GM23338 (cell line): ENCODE measurements at regions not wholly inside any gene's neighbourhood (a gene's known extent, or its start where the extent isn't known, plus 50 kb on each side); places are given as distances from the start of the nearest gene placed in this dataset.
A peak's percentile ranks its signal among the peaks of the same experiment; 100 is the strongest.

ENCODE experiments used
- ATAC-seq: fragments of 200-7000 bp; cut with Tn5 transposase; 3 replicates; pipeline ENCODE4 v1.9.1; 2020
- DNase-seq: peaks from one replicate; pipeline ENCODE4 v3.0.0-alpha.2; 2015; ENCODE audit warnings: low spot score
- H2AFZ ChIP-seq: fragments of 200-600 bp; sonication (generic); 2 replicates; pipeline ENCODE4 v1.8.0; 2016; ENCODE audit warnings: antibody characterized with exemption, mild to moderate bottlenecking, moderate library complexity
- H3F3A ChIP-seq: fragments of 200-600 bp; sonication (generic); replicated peaks from 2 replicates; pipeline ENCODE4 v1.8.0; 2017; ENCODE audit warnings: antibody characterized with exemption, mixed run types, low read depth
- H3K27ac ChIP-seq: fragments of 200-600 bp; sonication (generic); 2 replicates; pipeline ENCODE4 v1.6.1; 2016; ENCODE audit warnings: low read depth
- H3K27me3 ChIP-seq: fragments of 200-600 bp; sonication (generic); 2 replicates; pipeline ENCODE4 v1.8.0; 2016; ENCODE audit warnings: mild to moderate bottlenecking, mixed run types, moderate library complexity; ENCODE audit not compliant: insufficient read depth
- H3K36me3 ChIP-seq: fragments of 200-600 bp; sonication (generic); 2 replicates; pipeline ENCODE4 v1.8.0; 2016; ENCODE audit warnings: mild to moderate bottlenecking; ENCODE audit not compliant: insufficient read depth
- H3K4me1 ChIP-seq: fragments of 200-600 bp; sonication (generic); 2 replicates; pipeline ENCODE4 v1.8.0; 2016; ENCODE audit warnings: mild to moderate bottlenecking, moderate library complexity; ENCODE audit not compliant: insufficient read depth
- H3K4me2 ChIP-seq: fragments of 200-600 bp; sonication (generic); 2 replicates; pipeline ENCODE4 v1.7.1; 2017; ENCODE audit warnings: mixed run types
- H3K4me3 ChIP-seq: fragments of 200-600 bp; sonication (generic); 2 replicates; pipeline ENCODE4 v1.6.1; 2016; ENCODE audit warnings: mixed run types
- H3K79me2 ChIP-seq: fragments of 200-600 bp; sonication (generic); replicated peaks from 2 replicates; pipeline ENCODE4 v1.8.0; 2017; ENCODE audit warnings: mild to moderate bottlenecking; ENCODE audit not compliant: insufficient read depth
- H3K9me2 ChIP-seq: fragments of 200-600 bp; sonication (generic); 2 replicates; pipeline ENCODE4 v1.8.0; 2017; ENCODE audit not compliant: insufficient read depth
- H4K20me1 ChIP-seq: fragments of 200-600 bp; sonication (generic); replicated peaks from 2 replicates; pipeline ENCODE4 v1.8.0; 2017; ENCODE audit warnings: mild to moderate bottlenecking; ENCODE audit not compliant: insufficient read depth
- H3K27ac Mint-ChIP-seq: 2 replicates; pipeline ENCODE4 v1.8.0; 2020; ENCODE audit warnings: inconsistent platforms, mild to moderate bottlenecking, moderate library complexity, mixed read lengths
- H3K27me3 Mint-ChIP-seq: 3 replicates; pipeline ENCODE4 v1.8.0; 2022; ENCODE audit warnings: low read depth, mild to moderate bottlenecking, moderate library complexity, mixed read lengths, inconsistent platforms; ENCODE audit not compliant: insufficient read depth, poor library complexity
- H3K36me3 Mint-ChIP-seq: 3 replicates; pipeline ENCODE4 v1.8.0; 2021; ENCODE audit warnings: low read depth, mild to moderate bottlenecking, inconsistent platforms, moderate library complexity, mixed read lengths
- H3K4me1 Mint-ChIP-seq: 3 replicates; pipeline ENCODE4 v1.8.0; 2020; ENCODE audit warnings: mild to moderate bottlenecking, inconsistent platforms, mixed read lengths
- H3K4me3 Mint-ChIP-seq: 3 replicates; pipeline ENCODE4 v1.8.0; 2021; ENCODE audit warnings: moderate library complexity, mild to moderate bottlenecking, inconsistent platforms, mixed read lengths
- H3K9me3 Mint-ChIP-seq: 3 replicates; pipeline ENCODE4 v1.8.0; 2020; ENCODE audit warnings: moderate library complexity, mild to moderate bottlenecking, inconsistent platforms, mixed read lengths
- CREB1 ChIP-seq: fragments of 250-450 bp; sonication (Bioruptor Pico); IDR thresholded peaks from 2 replicates; pipeline ENCODE4 v1.5.0; 2020; ENCODE audit warnings: low read depth, mild to moderate bottlenecking, moderate library complexity
- EZH2phosphoT487 ChIP-seq: fragments of 200-600 bp; sonication (generic); IDR thresholded peaks from one replicate; pipeline ENCODE4 v1.8.1; 2018; ENCODE audit warnings: antibody characterized with exemption; ENCODE audit not compliant: unreplicated experiment
- JUNB ChIP-seq: IDR thresholded peaks from one replicate; pipeline ENCODE4 v1.6.1; 2016; ENCODE audit warnings: antibody characterized with exemption; ENCODE audit not compliant: unreplicated experiment
- POLR2AphosphoS5 ChIP-seq: IDR thresholded peaks from 2 replicates; pipeline ENCODE4 v1.6.1; 2016; ENCODE audit warnings: antibody characterized with exemption, low read depth
- STAT1 ChIP-seq: IDR thresholded peaks from one replicate; pipeline ENCODE4 v1.6.1; 2016; ENCODE audit warnings: antibody characterized with exemption; ENCODE audit not compliant: unreplicated experiment
- ZNF331 ChIP-seq: fragments of 250-450 bp; sonication (Bioruptor Pico); IDR thresholded peaks from 2 replicates; pipeline ENCODE4 v1.5.0; 2020; ENCODE audit warnings: low read depth, mild to moderate bottlenecking, moderate library complexity
- TF ChIP-seq, protein P1 (sequence below), 2 experiments: fragments of 200-600 bp in 1 of 2; sonication (generic) in 1 of 2; conservative IDR thresholded peaks; 2 replicates each; pipeline versions ENCODE4 v1.5.1 to v1.6.1; 2016 to 2017; ENCODE audit warnings: antibody characterized with exemption in 2 of 2, low read depth in 2 of 2, mild to moderate bottlenecking in 2 of 2, moderate library complexity in 1 of 2
- TF ChIP-seq, protein P2 (sequence below): IDR thresholded peaks from 2 replicates; pipeline ENCODE4 v1.6.1; 2016; ENCODE audit warnings: antibody characterized with exemption
- TF ChIP-seq, protein P3 (sequence below): IDR thresholded peaks from one replicate; pipeline ENCODE4 v1.6.1; 2018; ENCODE audit warnings: antibody characterized with exemption; ENCODE audit not compliant: unreplicated experiment

DNA sequence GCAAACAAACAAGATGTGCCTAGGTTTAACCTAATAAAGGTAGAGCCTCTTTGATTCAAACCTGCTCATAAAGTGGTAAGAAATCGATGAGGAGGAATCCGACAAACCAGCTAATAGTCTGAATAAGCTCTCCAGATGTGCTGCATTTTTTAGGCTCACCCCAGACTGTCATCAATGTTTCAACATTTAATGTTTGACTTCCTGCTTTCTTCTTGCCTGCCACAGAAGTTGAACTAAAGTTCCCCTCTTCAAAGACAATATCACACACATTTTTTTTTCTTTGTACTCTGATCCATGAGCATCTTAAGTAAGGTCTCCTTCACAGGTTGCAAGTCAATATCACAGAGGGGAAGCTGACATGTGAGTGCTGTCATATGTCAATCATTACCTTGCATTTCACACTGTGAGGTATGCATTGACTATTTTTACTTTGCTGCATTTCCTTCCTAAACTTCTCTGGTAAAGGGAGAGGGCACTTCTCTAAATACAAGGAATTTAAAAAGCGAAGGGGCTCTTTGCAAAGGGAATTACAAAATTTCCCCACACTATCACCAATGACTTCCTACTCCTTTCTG lies 172.3 kb upstream of the MCTP2 start:
- no peak for DNase-seq
- Histone ChIP-seq H3K79me2 (no peaks in the 10 kb centered on the region), H2AFZ (0 out of 2 replicates have a peak overlapping the region, but pooled peaks have one; percentile 43), H3K9me2 (peaks cover under 1% of the 10 kb centered on the region; the same call in 1 of the 2 replicates), H3K36me3 (no peaks in the 10 kb centered on the region), H4K20me1 (no peaks in the 10 kb centered on the region), H3K4me1 (no peaks in the 10 kb centered on the region), H3K27me3 (no peaks in the 10 kb centered on the region), H3F3A (no peaks in the 10 kb centered on the region), H3K4me3 (no peak overlapping the region), H3K4me2 (no peak overlapping the region), H3K27ac (no peak overlapping the region)
- Mint-ChIP-seq H3K9me3 (no peaks in the 10 kb centered on the region), H3K4me1 (peaks cover 2% of the 10 kb centered on the region; the same call in 1 of the 3 replicates), H3K27ac (no peak overlapping the region), H3K36me3 (no peaks in the 10 kb centered on the region), H3K4me3 (no peak overlapping the region), H3K27me3 (no peaks in the 10 kb centered on the region)
- ATAC-seq = no peak
- TF ChIP-seq, protein P1, sequence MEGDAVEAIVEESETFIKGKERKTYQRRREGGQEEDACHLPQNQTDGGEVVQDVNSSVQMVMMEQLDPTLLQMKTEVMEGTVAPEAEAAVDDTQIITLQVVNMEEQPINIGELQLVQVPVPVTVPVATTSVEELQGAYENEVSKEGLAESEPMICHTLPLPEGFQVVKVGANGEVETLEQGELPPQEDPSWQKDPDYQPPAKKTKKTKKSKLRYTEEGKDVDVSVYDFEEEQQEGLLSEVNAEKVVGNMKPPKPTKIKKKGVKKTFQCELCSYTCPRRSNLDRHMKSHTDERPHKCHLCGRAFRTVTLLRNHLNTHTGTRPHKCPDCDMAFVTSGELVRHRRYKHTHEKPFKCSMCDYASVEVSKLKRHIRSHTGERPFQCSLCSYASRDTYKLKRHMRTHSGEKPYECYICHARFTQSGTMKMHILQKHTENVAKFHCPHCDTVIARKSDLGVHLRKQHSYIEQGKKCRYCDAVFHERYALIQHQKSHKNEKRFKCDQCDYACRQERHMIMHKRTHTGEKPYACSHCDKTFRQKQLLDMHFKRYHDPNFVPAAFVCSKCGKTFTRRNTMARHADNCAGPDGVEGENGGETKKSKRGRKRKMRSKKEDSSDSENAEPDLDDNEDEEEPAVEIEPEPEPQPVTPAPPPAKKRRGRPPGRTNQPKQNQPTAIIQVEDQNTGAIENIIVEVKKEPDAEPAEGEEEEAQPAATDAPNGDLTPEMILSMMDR (conservative IDR thresholded peaks at IDR 0.05; ENCODE audit: low read depth in 2 of 2) = no peak
- no peak for TF ChIP-seq STAT1
- TF ChIP-seq, protein P2, sequence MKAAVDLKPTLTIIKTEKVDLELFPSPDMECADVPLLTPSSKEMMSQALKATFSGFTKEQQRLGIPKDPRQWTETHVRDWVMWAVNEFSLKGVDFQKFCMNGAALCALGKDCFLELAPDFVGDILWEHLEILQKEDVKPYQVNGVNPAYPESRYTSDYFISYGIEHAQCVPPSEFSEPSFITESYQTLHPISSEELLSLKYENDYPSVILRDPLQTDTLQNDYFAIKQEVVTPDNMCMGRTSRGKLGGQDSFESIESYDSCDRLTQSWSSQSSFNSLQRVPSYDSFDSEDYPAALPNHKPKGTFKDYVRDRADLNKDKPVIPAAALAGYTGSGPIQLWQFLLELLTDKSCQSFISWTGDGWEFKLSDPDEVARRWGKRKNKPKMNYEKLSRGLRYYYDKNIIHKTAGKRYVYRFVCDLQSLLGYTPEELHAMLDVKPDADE = no peak
- TF ChIP-seq JUNB = no peak
- TF ChIP-seq EZH2phosphoT487 = no peak
- TF ChIP-seq POLR2AphosphoS5 = no peak
- no peak for TF ChIP-seq ZNF331
- no peak for TF ChIP-seq CREB1 (CRISPR knock-in tag)
- TF ChIP-seq, protein P3, sequence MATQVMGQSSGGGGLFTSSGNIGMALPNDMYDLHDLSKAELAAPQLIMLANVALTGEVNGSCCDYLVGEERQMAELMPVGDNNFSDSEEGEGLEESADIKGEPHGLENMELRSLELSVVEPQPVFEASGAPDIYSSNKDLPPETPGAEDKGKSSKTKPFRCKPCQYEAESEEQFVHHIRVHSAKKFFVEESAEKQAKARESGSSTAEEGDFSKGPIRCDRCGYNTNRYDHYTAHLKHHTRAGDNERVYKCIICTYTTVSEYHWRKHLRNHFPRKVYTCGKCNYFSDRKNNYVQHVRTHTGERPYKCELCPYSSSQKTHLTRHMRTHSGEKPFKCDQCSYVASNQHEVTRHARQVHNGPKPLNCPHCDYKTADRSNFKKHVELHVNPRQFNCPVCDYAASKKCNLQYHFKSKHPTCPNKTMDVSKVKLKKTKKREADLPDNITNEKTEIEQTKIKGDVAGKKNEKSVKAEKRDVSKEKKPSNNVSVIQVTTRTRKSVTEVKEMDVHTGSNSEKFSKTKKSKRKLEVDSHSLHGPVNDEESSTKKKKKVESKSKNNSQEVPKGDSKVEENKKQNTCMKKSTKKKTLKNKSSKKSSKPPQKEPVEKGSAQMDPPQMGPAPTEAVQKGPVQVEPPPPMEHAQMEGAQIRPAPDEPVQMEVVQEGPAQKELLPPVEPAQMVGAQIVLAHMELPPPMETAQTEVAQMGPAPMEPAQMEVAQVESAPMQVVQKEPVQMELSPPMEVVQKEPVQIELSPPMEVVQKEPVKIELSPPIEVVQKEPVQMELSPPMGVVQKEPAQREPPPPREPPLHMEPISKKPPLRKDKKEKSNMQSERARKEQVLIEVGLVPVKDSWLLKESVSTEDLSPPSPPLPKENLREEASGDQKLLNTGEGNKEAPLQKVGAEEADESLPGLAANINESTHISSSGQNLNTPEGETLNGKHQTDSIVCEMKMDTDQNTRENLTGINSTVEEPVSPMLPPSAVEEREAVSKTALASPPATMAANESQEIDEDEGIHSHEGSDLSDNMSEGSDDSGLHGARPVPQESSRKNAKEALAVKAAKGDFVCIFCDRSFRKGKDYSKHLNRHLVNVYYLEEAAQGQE = no peak

DNA sequence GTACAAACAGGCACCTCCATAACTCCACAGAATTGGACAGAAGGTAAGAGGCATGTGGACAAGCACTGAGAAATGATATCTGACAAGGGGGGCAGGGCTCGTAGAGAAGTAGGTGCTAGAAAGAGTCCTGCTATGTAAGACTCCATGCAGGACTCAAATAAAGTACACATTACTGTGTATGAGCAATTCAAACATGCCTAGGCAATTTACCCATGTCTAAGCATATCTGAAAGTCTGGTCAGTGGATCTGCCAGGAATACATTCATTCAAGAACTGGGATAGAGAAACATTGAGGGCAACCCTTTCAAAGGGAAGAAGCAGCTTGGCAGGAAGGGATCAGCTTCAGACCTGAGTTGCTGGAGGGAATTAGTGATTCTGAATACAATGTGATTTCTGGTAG lies 174.1 kb upstream of the MCTP2 start:
- Histone ChIP-seq H3K9me2 (no peaks in the 10 kb centered on the region), H3K4me1 (no peaks in the 10 kb centered on the region), H3F3A (no peaks in the 10 kb centered on the region), H3K4me3 (no peak overlapping the region), H4K20me1 (no peaks in the 10 kb centered on the region), H3K79me2 (no peaks in the 10 kb centered on the region), H3K36me3 (no peaks in the 10 kb centered on the region), H3K4me2 (no peak overlapping the region), H2AFZ (no peak overlapping the region), H3K27ac (no peak overlapping the region), H3K27me3 (no peaks in the 10 kb centered on the region)
- DNase-seq (no peak), ATAC-seq (no peak)
- Mint-ChIP-seq H3K4me1 (peaks cover 2% of the 10 kb centered on the region; the same call in 1 of the 3 replicates), H3K9me3 (no peaks in the 10 kb centered on the region), H3K36me3 (no peaks in the 10 kb centered on the region), H3K4me3 (no peak overlapping the region), H3K27me3 (no peaks in the 10 kb centered on the region), H3K27ac (no peak overlapping the region)
- TF ChIP-seq EZH2phosphoT487 = no peak
- no peak for TF ChIP-seq STAT1
- TF ChIP-seq, protein P3 = no peak
